Heart right ventricle (tissue), 16 donors: ENCODE measurements at regions not wholly inside any gene's neighbourhood (a gene's known extent, or its start where the extent isn't known, plus 50 kb on each side); places are given as distances from the start of the nearest gene placed in this dataset.

Experiments used
- ATAC-seq, 8 donors: fragments of 200-7000 bp; cut with Tn5 transposase; one replicate each; pipeline ENCODE4 v1.9.1; 2020; ENCODE audit warnings: mild to moderate bottlenecking in 8 of 8, moderate library complexity in 8 of 8, moderate number of reproducible peaks in 1 of 8
- DNase-seq, 2 donors: peaks; one replicate each; pipeline ENCODE4 v3.0.0-alpha.2; 2020
- H3K27ac ChIP-seq, 10 donors: fragments of 200-600 bp; sonication (generic) in 2 of 10; one replicate each; pipeline versions ENCODE4 v1.5.0 to v1.8.0; 2020 to 2022; ENCODE audit warnings: mild to moderate bottlenecking in 3 of 10
- H3K27me3 ChIP-seq, 7 donors: fragments of 200-600 bp; one replicate each; pipeline ENCODE4 v1.8.0; 2021 to 2022; ENCODE audit warnings: mild to moderate bottlenecking in 2 of 7
- H3K36me3 ChIP-seq, 9 donors: fragments of 200-600 bp; sonication (generic) in 1 of 9; one replicate each; pipeline versions ENCODE4 v1.5.0 to v1.8.0; 2020 to 2022; ENCODE audit warnings: mild to moderate bottlenecking in 2 of 9
- H3K4me1 ChIP-seq, 9 donors: fragments of 200-600 bp; sonication (generic) in 1 of 9; one replicate each; pipeline versions ENCODE4 v1.5.0 to v1.8.0; 2020 to 2022; ENCODE audit warnings: mild to moderate bottlenecking in 4 of 9
- H3K4me3 ChIP-seq, 10 donors: fragments of 200-600 bp; sonication (generic) in 2 of 10; one replicate each; pipeline versions ENCODE4 v1.5.0 to v1.8.0; 2020 to 2022; ENCODE audit warnings: mild to moderate bottlenecking in 7 of 10, moderate library complexity in 2 of 10
- H3K9me3 ChIP-seq, 11 donors: fragments of 200-600 bp in 10 of 11; sonication (generic) in 2 of 11; one replicate each; pipeline versions ENCODE4 v1.5.0 to v1.8.0; 2013 to 2022; ENCODE audit warnings: mild to moderate bottlenecking in 2 of 11, control low read depth in 1 of 11, moderate library complexity in 1 of 11
- WGBS, 2 donors: extraction: QIAGEN DNeasy Blood & Tissue Kit; methylation state at CpG; one replicate each; pipeline ENCODE4 v1.1.7; 2013; ENCODE audit warnings: inconsistent platforms in 1 of 2; 5-methylcytosine and 5-hydroxymethylcytosine counted together
- intact Hi-C, 10 donors: fragments of 100-400 bp; cut with DNase I; formaldehyde crosslinking; loops; one replicate each; pipeline versions ENCODE4 v1.11.1 to v1.14.2; 2022
- TF ChIP-seq, protein P1 (sequence below), 9 donors: fragments of 200-600 bp; sonication (generic) in 2 of 9; IDR thresholded peaks; one replicate each; pipeline versions ENCODE4 v1.5.0 to v1.8.0; 2021 to 2022; ENCODE audit warnings: antibody characterized with exemption in 9 of 9, mild to moderate bottlenecking in 5 of 9, moderate library complexity in 1 of 9
- donor health status: Arrhythmogenic right ventricular cardiomyopathy.
- donor health status: ischemic (EF 13 %, LVEDD 7.1; RV severe dilation, severe dysfunction).
- donor health status: healthy with polysubstance abuse.
- donor health status: DM: no; HTN: yes; CAD: no.
- donor health status: DM: no; HTN: no; CAD: no.
- donor health status: ischemic (EF 25% LVEDD 6.9; RV normal size, moderate dysfunction).
- donor health status: ischemic (EF 25% LVEDD 5.7; RV mildly dilated, moderate dysfunction).
- donor health status: healthy.
- donor health status: DM: yes; HTN: yes; CAD: no.
- donor health status: Ischemic cardiomyopathy.
- donor health status: ischemic (EF 35%, LVEDD 5.7; RV mildly dilated, moderate dysfunction).
- donor health status: nonischemic (EF 11% LVEDD 7.7; RV severe dilation, severe dysfunction).
- donor health status: DM: yes; HTN: yes; CAD: no.
- donor health status: PGD.
- donor health status: ischemic (EF 29% LVEDD 5.4; RV normal size, mild dysfunction).
- donor health status: nonischemic (EF 23%, LVEDD 6.1; RV moderate dilation, normal function).

DNA sequence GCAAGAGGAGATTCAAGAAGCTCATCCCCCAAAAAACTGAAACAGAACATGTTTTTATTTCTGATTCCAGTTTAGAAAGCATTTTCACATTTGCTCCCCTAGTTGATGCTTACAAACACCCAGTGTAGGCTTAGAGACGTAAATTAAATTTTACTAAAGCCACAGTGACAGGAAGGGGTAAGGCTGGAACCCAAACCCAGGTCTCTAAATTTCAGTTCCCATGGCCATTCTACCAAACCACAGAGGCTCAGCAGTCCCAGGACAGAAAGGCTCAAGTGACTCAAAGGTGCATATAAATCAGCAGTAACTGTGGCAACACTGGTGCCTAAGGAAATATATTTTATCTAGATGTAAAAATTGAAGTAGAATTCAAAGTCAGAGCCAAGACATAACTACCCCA is 128.7 kb downstream of the CEP120 start:
- no peak overlapping the region for H3K4me3 ChIP-seq
- TF ChIP-seq, protein P1, sequence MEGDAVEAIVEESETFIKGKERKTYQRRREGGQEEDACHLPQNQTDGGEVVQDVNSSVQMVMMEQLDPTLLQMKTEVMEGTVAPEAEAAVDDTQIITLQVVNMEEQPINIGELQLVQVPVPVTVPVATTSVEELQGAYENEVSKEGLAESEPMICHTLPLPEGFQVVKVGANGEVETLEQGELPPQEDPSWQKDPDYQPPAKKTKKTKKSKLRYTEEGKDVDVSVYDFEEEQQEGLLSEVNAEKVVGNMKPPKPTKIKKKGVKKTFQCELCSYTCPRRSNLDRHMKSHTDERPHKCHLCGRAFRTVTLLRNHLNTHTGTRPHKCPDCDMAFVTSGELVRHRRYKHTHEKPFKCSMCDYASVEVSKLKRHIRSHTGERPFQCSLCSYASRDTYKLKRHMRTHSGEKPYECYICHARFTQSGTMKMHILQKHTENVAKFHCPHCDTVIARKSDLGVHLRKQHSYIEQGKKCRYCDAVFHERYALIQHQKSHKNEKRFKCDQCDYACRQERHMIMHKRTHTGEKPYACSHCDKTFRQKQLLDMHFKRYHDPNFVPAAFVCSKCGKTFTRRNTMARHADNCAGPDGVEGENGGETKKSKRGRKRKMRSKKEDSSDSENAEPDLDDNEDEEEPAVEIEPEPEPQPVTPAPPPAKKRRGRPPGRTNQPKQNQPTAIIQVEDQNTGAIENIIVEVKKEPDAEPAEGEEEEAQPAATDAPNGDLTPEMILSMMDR (IDR thresholded peaks at IDR 0.05), result no peak
- no peaks in the 10 kb centered on the region for H3K36me3 ChIP-seq
- intact Hi-C loops, result no loop called here
- 85 to 88% methylated on average over 1 of the region's 1 CpG for WGBS, 2 donors
- DNase-seq (no peak), ATAC-seq (no peak)
- peaks cover 0 to 10% (median 0%) of the 10 kb centered on the region in 11 donors for H3K9me3 ChIP-seq
- no peak overlapping the region for H3K27ac ChIP-seq
- no peaks in the 10 kb centered on the region for H3K4me1 ChIP-seq
- H3K27me3 ChIP-seq, result peaks cover 0 to 10% (median 0%) of the 10 kb centered on the region in 7 donors

DNA sequence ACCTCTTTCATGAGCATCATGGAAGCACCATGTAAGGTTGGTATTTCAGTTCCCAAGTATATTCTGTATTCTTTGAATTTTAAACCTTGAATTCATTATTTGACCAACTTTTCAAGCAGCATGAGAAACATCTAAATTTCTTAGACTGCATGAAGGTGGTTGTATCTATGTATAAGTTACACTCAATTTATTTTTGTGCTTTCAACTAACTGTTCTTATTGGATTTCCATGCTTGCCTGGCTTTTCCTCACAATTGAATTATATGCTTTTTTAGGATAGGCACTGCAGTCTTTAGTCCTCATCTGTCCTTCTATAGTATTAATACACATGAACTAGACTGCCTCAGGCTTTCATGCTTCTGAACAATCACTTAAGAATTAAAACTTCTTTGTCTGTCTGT is 134.0 kb downstream of the CEP120 start:
- Histone ChIP-seq H3K9me3 (peaks cover 0 to 8% (median 0%) of the 10 kb centered on the region in 11 donors), H3K36me3 (no peaks in the 10 kb centered on the region), H3K27me3 (peaks cover 0 to 29% (median 15%) of the 10 kb centered on the region in 7 donors), H3K27ac (no peak overlapping the region), H3K4me3 (no peak overlapping the region), H3K4me1 (no peaks in the 10 kb centered on the region)
- no peak for DNase-seq
- intact Hi-C loops, result no loop called here
- ATAC-seq, result no peak
- TF ChIP-seq, protein P1 (IDR thresholded peaks at IDR 0.05), result no peak

DNA sequence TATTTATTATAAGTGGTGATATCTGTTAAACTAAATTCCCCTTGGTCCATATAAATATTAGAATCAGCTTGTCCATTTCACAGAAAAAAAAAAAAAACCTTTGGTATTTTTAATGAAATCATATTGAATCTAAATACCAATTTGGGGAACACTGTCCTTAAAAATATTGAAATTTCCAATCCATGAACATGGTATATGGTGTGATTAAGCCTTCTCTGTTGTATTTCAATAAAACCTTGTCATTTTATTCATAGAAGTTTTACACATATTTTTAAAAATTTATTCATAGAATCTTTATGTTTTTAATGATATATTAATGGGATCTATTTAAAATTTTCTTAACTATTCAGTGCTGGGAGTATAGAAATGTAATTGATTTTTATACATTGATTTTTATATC is 135.3 kb downstream of the CEP120 start:
- ATAC-seq (no peak), DNase-seq (no peak)
- Histone ChIP-seq H3K9me3 (peaks cover 0 to 8% (median 0%) of the 10 kb centered on the region in 11 donors), H3K27me3 (peaks cover 0 to 41% (median 27%) of the 10 kb centered on the region in 7 donors), H3K4me3 (no peak overlapping the region), H3K4me1 (no peaks in the 10 kb centered on the region), H3K36me3 (no peaks in the 10 kb centered on the region), H3K27ac (no peak overlapping the region)
- TF ChIP-seq, protein P1 (IDR thresholded peaks at IDR 0.05), result no peak
- intact Hi-C loops, result no loop called here

DNA sequence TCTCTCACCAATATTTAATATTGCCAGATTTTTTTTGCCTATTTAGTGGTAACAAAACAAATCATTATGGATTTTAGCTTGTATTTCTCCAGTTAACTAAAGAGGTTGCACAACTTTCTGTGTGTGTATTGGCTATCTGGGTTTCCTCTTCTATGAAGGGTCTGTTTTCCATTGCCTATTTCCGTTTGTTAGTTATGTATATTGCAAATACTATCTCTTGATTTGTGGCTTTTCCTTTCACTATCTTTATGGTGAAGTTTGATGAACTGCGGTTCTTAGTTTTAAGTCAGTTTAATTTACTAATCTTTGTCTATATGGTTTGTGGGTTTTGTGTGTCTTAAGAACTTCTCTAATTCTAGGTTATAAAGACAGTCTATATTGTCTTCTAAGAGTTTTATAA is 136.3 kb downstream of the CEP120 start:
- peaks cover 0 to 47% (median 37%) of the 10 kb centered on the region in 7 donors for H3K27me3 ChIP-seq
- 83 to 88% methylated on average over 2 of the region's 2 CpGs for WGBS, 2 donors
- TF ChIP-seq, protein P1 (IDR thresholded peaks at IDR 0.05), result no peak
- no peak for DNase-seq
- no peak overlapping the region for H3K27ac ChIP-seq
- H3K4me3 ChIP-seq, result no peak overlapping the region
- no peak for ATAC-seq
- intact Hi-C loops, result no loop called here
- H3K4me1 ChIP-seq, result no peaks in the 10 kb centered on the region
- no peaks in the 10 kb centered on the region for H3K36me3 ChIP-seq
- H3K9me3 ChIP-seq, result peaks cover 0 to 8% (median 0%) of the 10 kb centered on the region in 11 donors
